T-helper 2 cell treated with Interferon-gamma antibody and Interleukin-4, amounts not matched to agents 5 μg/mL and 100 μg/mL, for 36 hours (primary cell): ENCODE measurements at regions not wholly inside any gene's neighbourhood (a gene's known extent, or its start where the extent isn't known, plus 50 kb on each side); places are given as distances from the start of the nearest gene placed in this dataset.

Source experiments
- DNase-seq: peaks from one replicate; pipeline ENCODE4 v3.0.0; 2021; ENCODE audit warnings: low spot score
- H3K27ac Mint-ChIP-seq: one replicate; pipeline ENCODE4 v1.8.0; 2021; ENCODE audit warnings: mild to moderate bottlenecking, mixed read lengths
- H3K27me3 Mint-ChIP-seq: one replicate; pipeline ENCODE4 v1.8.0; 2021; ENCODE audit warnings: low read depth, mixed read lengths
- H3K36me3 Mint-ChIP-seq: one replicate; pipeline ENCODE4 v1.8.0; 2021; ENCODE audit warnings: low read depth, mixed read lengths
- H3K4me1 Mint-ChIP-seq: one replicate; pipeline ENCODE4 v1.8.0; 2021; ENCODE audit warnings: low read depth, mixed read lengths
- H3K4me3 Mint-ChIP-seq: one replicate; pipeline ENCODE4 v1.8.0; 2022; ENCODE audit warnings: mild to moderate bottlenecking, moderate library complexity, mixed read lengths
- H3K9me3 Mint-ChIP-seq: one replicate; pipeline ENCODE4 v1.8.0; 2021; ENCODE audit warnings: mixed read lengths

GRCh38 chr4:175460414-175460813 lies 351.6 kb downstream of the GPM6A start:
- no peak overlapping the region for H3K4me3 Mint-ChIP-seq
- no peaks in the 10 kb centered on the region for H3K27me3 Mint-ChIP-seq

GRCh38 chr4:175469514-175469913 lies 342.6 kb downstream of the GPM6A start:
- no peak overlapping the region for H3K4me3 Mint-ChIP-seq
- H3K9me3 Mint-ChIP-seq = peaks cover 12% of the 10 kb centered on the region
- DNase-seq = no peak
- H3K4me1 Mint-ChIP-seq = no peaks in the 10 kb centered on the region
- no peaks in the 10 kb centered on the region for H3K36me3 Mint-ChIP-seq
- H3K27me3 Mint-ChIP-seq = no peaks in the 10 kb centered on the region
- H3K27ac Mint-ChIP-seq = no peak overlapping the region

More at GRCh38 chr4:175460414-175460813, 351.6 kb downstream of the GPM6A start:
- Mint-ChIP-seq H3K4me1 (no peaks in the 10 kb centered on the region), H3K36me3 (no peaks in the 10 kb centered on the region), H3K27ac (no peak overlapping the region), H3K9me3 (no peaks in the 10 kb centered on the region)
- no peak for DNase-seq

GRCh38 chr4:175470131-175470530 lies 341.9 kb downstream of the GPM6A start:
- no peak overlapping the region for H3K27ac Mint-ChIP-seq
- no peaks in the 10 kb centered on the region for H3K36me3 Mint-ChIP-seq

GRCh38 chr4:175480404-175480803 lies 331.7 kb downstream of the GPM6A start:
- H3K4me1 Mint-ChIP-seq = no peaks in the 10 kb centered on the region
- no peaks in the 10 kb centered on the region for H3K9me3 Mint-ChIP-seq
- DNase-seq = no peak
- no peaks in the 10 kb centered on the region for H3K27me3 Mint-ChIP-seq
- H3K27ac Mint-ChIP-seq = no peak overlapping the region
- H3K4me3 Mint-ChIP-seq = no peak overlapping the region
- no peaks in the 10 kb centered on the region for H3K36me3 Mint-ChIP-seq

More at GRCh38 chr4:175470131-175470530, 341.9 kb downstream of the GPM6A start:
- DNase-seq = no peak
- Mint-ChIP-seq H3K4me1 (no peaks in the 10 kb centered on the region), H3K9me3 (peaks cover 12% of the 10 kb centered on the region), H3K4me3 (no peak overlapping the region), H3K27me3 (no peaks in the 10 kb centered on the region)

- no peak overlapping the region for H3K4me3 Mint-ChIP-seq
- peaks cover under 1% of the 10 kb centered on the region for H3K9me3 Mint-ChIP-seq
- no peaks in the 10 kb centered on the region for H3K27me3 Mint-ChIP-seq
- H3K27ac Mint-ChIP-seq = no peak overlapping the region
- DNase-seq = no peak
- no peaks in the 10 kb centered on the region for H3K4me1 Mint-ChIP-seq
- H3K36me3 Mint-ChIP-seq = no peaks in the 10 kb centered on the region
Observed at GRCh38 chr4:175499735-175500352, 312.2 kb downstream of the GPM6A start.

GRCh38 chr4:175504318-175504717 lies 307.7 kb downstream of the GPM6A start:
- Mint-ChIP-seq H3K4me3 (no peak overlapping the region), H3K9me3 (peaks cover 4% of the 10 kb centered on the region), H3K36me3 (no peaks in the 10 kb centered on the region), H3K27ac (no peak overlapping the region), H3K27me3 (no peaks in the 10 kb centered on the region), H3K4me1 (no peaks in the 10 kb centered on the region)
- DNase-seq = no peak

- H3K27ac Mint-ChIP-seq = no peak overlapping the region
- no peaks in the 10 kb centered on the region for H3K36me3 Mint-ChIP-seq
- H3K27me3 Mint-ChIP-seq = no peaks in the 10 kb centered on the region
- H3K4me3 Mint-ChIP-seq = no peak overlapping the region
- peaks cover 4% of the 10 kb centered on the region for H3K9me3 Mint-ChIP-seq
- DNase-seq = no peak
- no peaks in the 10 kb centered on the region for H3K4me1 Mint-ChIP-seq
Observed at GRCh38 chr4:175509320-175509719, 302.7 kb downstream of the GPM6A start.

GRCh38 chr4:175511861-175512260 lies 300.2 kb downstream of the GPM6A start:
- Mint-ChIP-seq H3K4me3 (no peak overlapping the region), H3K9me3 (peaks cover 4% of the 10 kb centered on the region), H3K27ac (no peak overlapping the region), H3K36me3 (no peaks in the 10 kb centered on the region), H3K4me1 (no peaks in the 10 kb centered on the region), H3K27me3 (no peaks in the 10 kb centered on the region)
- DNase-seq = no peak

- H3K4me3 Mint-ChIP-seq = no peak overlapping the region
- H3K4me1 Mint-ChIP-seq = no peaks in the 10 kb centered on the region
- H3K27ac Mint-ChIP-seq = no peak overlapping the region
- H3K9me3 Mint-ChIP-seq = no peaks in the 10 kb centered on the region
- no peaks in the 10 kb centered on the region for H3K27me3 Mint-ChIP-seq
- no peaks in the 10 kb centered on the region for H3K36me3 Mint-ChIP-seq
- DNase-seq = no peak
Observed at GRCh38 chr4:175514174-175514573, 297.9 kb downstream of the GPM6A start.

- no peak for DNase-seq
- Mint-ChIP-seq H3K4me1 (no peaks in the 10 kb centered on the region), H3K27me3 (no peaks in the 10 kb centered on the region), H3K36me3 (no peaks in the 10 kb centered on the region), H3K4me3 (no peak overlapping the region), H3K9me3 (peaks cover 13% of the 10 kb centered on the region), H3K27ac (no peak overlapping the region)
Observed at GRCh38 chr4:175530655-175531054, 281.4 kb downstream of the GPM6A start.

- Mint-ChIP-seq H3K27ac (no peak overlapping the region), H3K36me3 (no peaks in the 10 kb centered on the region), H3K4me3 (no peak overlapping the region), H3K4me1 (no peaks in the 10 kb centered on the region), H3K27me3 (no peaks in the 10 kb centered on the region), H3K9me3 (peaks cover 13% of the 10 kb centered on the region)
- DNase-seq = no peak
Observed at GRCh38 chr4:175531405-175532091, 280.5 kb downstream of the GPM6A start.

- no peaks in the 10 kb centered on the region for H3K36me3 Mint-ChIP-seq
Observed at GRCh38 chr4:175536852-175537453, 275.1 kb downstream of the GPM6A start.

GRCh38 chr4:175539498-175539897 lies 272.6 kb downstream of the GPM6A start:
- no peaks in the 10 kb centered on the region for H3K36me3 Mint-ChIP-seq
- H3K27me3 Mint-ChIP-seq = no peaks in the 10 kb centered on the region
- H3K9me3 Mint-ChIP-seq = no peaks in the 10 kb centered on the region
- H3K4me3 Mint-ChIP-seq = no peak overlapping the region
- H3K27ac Mint-ChIP-seq = no peak overlapping the region
- no peak for DNase-seq
- no peaks in the 10 kb centered on the region for H3K4me1 Mint-ChIP-seq

More at GRCh38 chr4:175536852-175537453, 275.1 kb downstream of the GPM6A start:
- DNase-seq = no peak
- Mint-ChIP-seq H3K9me3 (peaks cover 6% of the 10 kb centered on the region), H3K27me3 (no peaks in the 10 kb centered on the region), H3K27ac (no peak overlapping the region), H3K4me1 (no peaks in the 10 kb centered on the region), H3K4me3 (no peak overlapping the region)

GRCh38 chr4:175540151-175540550 lies 271.9 kb downstream of the GPM6A start:
- DNase-seq = no peak
- H3K27ac Mint-ChIP-seq = no peak overlapping the region
- H3K36me3 Mint-ChIP-seq = no peaks in the 10 kb centered on the region
- no peaks in the 10 kb centered on the region for H3K9me3 Mint-ChIP-seq
- H3K4me3 Mint-ChIP-seq = no peak overlapping the region
- no peaks in the 10 kb centered on the region for H3K4me1 Mint-ChIP-seq
- no peaks in the 10 kb centered on the region for H3K27me3 Mint-ChIP-seq
